Activated T-cell treated with anti-CD3 and anti-CD28 coated beads, Interleukin-2, amount 50 U/mL, for 48 hours (primary cell): ENCODE measurements at regions not wholly inside any gene's neighbourhood (a gene's known extent, or its start where the extent isn't known, plus 50 kb on each side); places are given as distances from the start of the nearest gene placed in this dataset.

Source experiments
- DNase-seq, 2 experiments: peaks; one replicate each; pipeline ENCODE4 v3.0.0-alpha.2; 2020

DNA sequence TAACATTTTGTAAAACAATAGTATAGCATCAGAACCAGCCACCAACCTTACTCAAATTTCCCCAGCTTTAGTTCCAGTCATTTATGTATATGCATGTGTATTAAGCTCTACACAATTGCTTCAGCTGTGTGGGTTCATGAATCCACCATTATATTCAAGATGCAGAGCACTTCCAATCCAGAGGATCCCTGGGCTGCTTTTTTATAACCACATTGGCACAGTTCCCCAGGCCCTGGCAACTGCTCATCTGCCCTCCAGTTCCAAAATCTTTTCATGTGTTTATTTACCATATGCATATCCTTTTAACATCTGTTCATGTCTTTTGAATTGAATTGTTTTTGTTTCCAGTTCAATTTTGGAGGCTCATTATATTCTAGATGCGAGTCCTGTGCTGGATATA is 482.9 kb upstream of the HS6ST1 start:
- no peak for DNase-seq

DNA sequence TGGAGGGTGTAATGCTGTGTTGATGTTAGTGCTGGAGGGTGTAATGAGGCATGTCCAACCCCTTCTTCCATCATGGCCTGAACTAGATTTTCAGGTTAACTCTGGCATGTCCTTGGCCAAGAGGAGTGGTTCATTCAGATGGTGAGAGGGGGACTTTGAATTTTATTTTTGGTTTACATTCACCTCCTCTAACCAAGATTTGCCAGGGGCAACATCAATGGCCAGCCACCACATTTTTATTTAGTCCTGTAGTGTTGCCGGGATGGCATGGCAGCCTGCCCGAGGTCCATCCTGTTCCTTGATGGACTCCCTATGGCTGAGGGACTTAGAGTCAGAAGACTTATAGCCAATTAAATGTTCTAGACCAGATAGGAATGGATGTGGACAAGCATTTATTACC is 484.6 kb upstream of the HS6ST1 start:
- no peak for DNase-seq

DNA sequence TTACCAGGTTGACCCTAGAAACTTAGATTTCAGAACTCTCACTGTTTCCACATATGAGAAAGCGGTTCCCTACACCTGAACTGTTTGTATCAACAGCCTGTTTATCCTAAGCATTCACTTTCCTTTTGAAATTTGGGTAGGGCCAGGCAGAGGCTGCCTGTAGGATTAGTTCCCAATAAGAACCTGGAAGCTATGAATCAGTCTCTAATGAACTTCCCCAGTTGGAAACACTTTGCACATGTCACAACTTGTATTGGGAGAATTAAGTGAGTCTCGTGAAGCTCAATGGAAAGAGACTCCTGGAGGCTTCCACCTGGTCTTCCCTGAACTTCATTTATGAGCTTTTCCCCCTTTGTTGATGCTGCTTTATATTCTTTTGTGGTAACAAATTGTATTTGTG is 486.6 kb upstream of the HS6ST1 start:
- DNase-seq: no peak

DNA sequence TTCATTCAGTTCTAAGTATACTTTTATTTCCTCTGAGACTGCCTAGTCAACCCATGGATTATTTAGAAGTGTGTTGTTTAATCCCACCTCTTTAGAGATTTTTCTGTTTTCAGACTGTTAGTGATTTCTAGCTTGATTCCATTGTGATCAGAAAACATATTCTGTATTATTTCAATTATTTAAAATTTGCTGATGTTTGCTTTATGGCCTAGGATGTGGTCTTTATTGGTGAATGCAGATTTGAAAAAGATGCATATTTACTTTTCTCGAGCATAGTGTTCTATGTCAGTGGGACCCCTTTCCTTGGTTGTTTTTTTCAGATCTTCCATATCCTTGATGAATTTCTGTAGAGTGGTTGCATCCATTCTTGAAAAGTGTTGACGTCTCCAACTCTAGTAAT is 487.2 kb upstream of the HS6ST1 start:
- DNase-seq: no peak

DNA sequence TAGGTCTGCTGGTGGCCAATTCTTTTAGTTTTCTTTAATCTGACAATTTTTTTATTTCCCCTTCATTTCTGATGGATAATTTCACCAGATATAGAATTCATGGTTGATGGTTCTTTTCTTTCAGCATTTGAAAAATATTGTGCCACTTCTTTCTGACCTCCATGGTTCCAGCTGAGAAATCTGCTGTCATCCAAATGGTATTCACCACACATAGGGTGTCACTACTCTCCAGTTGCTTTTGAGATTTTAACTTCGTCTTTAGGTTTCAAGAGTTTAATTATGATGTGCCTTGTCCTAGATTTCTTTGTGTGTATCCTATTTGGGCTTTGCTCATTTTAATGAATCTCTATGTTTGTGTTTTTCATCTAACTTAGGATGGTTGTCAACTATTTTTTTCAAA is 488.6 kb upstream of the HS6ST1 start:
- no peak for DNase-seq

DNA sequence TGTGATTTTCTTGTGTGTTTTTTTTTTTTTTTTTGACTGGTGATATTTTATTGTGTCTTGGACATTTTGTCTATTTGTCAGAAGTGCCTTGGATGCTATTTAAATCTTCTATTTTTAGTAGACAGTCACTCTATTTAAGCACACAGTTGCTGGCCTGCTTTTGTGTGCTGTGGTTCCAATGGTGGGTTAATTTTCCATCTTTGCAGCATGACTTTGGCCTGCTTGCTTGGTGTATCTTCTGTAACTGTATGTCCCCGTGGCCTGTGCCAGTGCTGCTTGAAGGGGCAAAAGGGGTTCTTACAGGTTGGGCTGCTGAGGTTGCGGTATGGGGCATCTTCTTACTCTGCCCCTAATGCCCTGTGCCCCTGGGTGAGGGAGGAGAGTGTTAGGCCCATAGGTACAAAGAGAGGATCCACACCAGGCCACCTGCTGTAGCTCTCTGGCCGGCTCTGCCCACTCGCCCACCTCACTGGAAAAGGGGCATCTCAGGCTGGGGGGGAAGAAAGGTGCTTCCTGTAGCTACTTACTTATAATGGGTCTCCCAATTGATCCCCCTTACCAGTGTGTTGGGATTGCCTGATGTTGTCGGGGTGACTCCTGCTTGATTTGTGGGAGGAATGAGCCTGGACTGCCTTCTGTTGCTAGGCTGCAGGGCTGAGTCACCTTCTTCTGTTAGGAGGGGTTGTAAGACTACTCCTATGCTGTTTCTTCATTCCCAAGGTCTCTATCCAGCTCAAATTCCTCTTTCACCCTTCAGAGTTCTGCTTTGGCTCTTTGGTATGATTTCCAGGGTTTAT is 490.0 kb upstream of the HS6ST1 start:
- no peak for DNase-seq

DNA sequence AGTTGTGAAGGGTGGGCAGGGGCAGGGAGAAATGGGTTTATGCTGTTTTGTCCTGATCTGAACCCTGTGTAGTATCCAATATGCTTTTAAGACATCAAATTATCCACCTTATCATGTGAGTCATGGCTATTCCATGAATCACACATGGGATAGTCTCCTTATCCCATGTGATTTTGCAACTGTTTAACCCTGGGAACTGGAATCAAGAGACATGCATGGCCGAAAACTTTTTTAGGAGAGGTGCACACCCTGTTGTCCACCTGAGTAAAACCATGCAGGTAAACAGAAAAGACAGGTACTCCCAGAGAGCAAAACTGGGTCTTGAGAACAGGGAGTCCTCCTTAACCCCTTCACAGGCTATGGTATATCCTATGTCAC is 490.6 kb upstream of the HS6ST1 start:
- DNase-seq: no peak

DNA sequence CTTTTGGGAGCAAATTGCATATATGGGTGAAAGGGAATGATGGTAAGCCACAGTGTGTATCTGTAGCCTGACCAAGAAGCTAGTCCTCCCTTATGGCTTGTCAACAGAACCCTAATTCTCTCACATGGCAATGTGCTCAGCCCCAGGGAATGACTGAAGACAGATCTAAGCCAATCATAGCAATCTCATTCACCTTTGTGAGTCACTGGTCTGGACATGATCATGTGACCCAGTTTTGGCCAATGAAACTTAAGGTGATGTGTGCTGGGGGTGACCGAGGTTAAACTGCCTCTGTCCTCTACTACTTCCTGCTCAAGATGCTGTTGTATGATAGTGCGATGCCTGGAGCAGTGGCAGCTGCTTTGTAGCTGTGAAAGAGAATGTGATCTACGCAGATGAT is 491.2 kb upstream of the HS6ST1 start:
- no peak for DNase-seq

DNA sequence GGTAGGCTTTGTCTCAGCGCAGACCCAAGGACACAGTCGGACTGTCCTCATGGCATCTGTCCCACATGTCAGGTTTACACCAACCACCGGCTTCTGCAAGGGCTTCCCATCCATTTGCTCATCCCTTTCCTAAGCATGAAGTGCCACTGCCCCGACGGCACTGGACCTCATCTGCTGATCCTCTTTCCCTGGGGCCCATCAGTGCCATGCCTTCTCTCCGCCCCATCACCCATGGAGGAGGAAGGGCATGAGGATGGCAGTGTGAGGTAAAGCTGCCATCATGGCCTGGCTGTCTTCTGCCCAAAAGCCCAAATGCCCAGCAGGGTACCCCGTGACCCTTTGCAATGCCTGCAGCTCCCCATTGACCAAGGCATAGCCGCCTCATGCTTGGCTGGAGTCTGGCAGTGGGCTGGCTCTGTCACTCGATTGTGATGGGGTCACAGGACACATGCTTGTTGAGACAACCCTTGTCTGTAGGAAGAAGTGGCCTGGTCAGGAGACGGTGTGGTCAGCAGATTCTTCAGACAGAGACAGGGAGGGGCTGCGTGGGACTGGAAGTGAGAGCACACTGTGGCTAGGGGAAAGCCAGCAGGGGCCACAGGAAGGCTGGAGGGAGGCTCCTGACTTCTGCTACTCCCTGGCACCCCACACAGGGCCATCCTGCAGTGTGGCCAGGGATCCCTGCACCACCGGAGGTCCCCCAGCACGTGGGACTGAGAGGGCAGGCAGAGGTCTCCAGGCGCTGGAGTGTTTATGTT is 493.7 kb upstream of the HS6ST1 start:
- DNase-seq: no peak

DNA sequence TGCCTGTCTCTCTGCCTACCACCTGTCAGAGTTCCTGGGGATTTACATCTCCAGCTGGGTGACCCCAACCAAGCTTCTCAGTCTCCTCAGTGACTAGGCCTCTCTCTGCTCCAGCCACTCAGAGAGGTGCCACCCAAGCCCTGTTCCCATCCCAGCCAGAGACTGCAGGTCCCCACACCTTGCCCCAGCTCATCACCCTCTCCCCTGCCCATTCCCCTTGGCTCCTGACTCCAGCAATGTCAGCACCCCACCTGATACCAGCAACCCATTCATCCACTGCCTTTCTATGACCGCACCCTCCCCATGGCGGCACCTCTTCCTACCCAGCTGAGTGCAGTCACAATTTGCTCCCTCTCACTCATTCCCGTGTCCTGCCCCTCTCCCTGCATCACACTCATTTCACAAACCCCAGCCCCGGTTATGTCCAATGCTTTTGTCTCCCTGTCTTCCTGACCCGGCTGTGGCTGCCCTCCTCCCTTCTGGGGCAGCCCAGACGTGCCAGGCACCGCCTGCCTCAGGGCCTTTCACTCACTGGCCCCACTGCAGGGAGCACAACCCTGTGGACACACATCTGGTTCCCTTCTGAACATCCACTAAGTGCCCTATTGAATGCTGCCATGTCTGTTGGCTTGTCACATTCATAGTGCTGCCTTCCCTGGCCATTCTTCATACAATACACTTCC is 494.8 kb upstream of the HS6ST1 start:
- no peak for DNase-seq

DNA sequence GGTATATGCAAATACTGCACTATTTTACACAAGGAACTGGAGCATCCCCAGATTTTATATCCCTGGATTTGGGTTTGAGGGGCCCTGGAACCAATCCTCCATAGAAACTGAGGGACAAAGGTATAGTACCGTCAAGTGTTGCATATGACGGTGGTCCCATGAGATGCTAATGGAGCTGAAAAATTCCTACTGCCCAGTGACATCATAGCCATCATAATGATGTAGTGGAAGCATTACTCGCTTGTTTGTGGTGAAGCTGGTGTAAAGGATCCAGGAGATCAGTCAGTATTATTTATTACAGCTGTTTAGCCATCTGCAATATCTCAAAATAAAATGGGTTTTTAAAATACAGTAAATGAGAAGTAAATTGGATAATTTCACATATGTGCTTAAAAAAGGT is 496.6 kb upstream of the HS6ST1 start:
- no peak for DNase-seq

DNA sequence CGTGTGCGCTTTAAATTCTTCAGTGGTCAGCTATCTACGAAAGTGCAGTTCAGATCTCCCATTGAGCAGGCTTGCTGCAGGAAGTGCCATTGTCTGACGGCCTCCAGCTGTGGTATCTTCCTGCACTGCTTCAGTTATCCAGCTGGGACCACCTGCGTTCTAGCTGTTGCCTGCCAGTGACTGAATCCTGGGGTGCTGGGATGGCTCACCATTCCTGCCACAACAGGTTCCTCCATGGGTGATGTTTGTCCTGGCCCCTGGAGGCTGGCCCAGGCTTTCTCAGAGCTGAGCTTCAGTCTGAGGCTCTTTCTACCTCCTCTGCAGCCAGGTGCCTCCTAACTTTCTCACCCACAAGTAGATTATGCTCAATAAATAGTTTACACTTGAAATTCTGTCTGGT is 498.5 kb upstream of the HS6ST1 start:
- DNase-seq: no peak

DNA sequence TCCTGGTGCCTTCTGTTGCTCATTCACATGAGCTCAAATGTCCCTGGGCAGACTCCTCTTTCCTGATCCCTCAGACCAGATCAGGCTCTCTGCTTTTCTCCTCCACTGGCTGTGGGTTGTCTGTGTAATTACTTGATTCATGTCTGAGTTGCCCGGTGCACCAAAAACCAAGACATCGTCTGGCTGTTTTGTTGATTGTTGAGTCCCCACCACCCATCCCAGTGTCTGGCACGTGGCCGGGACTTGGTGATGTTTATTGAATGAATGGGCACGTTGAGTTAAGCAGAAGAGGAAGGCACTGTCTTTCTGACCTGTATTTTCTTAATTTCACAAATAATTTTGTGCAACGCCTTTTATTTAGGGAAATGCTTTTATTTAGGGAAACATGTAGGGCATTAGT is 499.1 kb upstream of the HS6ST1 start:
- DNase-seq: no peak

DNA sequence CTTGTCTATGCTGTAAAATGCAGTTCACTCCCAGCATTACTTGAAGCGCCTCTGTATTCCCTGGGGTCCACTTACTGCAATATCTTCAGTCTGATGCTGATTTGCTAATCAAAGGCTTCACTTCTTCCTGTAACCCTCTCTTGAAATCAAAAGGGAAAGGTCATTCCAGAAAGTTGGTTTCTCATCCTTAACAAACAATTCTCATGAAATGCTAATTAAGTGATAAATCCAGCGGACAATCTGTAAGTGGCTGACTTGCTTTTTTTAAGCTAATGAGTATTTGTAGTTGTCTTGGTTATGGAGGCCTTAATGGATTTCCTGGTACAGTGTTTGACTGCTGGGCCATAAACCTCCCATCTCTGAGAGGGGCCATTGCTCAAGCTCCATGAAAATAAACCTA is 499.6 kb upstream of the HS6ST1 start:
- no peak for DNase-seq

DNA sequence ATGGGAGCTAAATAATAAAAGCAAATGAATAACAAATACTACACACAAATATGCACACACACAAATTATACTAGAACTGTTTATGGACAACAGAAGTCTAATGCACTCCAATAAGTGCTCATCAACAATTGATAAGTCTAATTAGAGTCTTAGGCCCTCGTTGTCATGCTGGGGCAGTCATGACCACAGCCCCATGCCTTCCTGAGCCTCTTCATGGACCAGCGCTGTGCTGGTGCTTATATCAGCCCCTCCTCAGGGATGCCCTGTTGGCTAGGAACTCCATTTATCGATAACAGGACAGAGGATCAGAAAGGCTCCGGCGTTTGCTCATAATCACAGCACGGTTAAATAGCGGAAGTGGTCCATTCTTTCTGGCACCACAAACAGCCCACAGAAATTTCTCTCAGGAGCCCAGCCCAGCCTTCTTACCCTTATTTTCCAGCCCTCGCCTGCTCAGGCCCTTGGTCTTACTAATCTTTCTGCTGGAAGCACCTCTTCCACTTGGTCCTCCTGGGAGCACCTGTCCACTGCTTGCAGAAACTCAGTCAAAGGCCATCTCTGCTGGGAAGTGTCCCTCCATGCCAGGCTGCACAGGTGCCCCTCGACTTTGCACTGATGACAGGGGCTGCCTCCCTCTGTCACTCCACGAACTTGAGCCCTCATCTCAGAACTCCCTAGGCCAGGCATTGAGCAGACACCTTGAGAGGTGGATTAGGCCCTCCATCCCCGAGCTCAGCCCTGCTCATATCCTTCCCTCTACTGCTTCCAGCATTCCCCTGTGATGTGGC is 500.2 kb upstream of the HS6ST1 start:
- no peak for DNase-seq

DNA sequence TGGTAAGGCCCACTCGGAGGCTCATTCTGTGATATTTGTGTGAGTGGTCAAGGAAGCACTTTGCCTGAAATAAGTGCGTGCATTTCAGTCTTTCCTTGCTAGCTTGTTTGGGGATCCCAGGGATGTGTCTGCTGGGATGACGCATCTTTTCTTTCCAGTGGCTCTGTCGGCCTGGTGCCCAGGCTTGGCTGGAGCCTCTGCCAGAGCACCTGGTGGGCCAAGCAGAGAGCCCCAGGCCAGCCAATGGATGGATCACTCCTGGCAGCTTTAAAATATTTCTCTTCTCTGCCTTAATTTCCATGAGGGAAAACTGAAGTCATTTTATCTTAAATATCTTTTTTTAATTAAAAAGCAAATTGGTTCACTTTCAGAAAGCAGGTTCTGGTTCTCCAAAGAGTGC is 501.8 kb upstream of the HS6ST1 start:
- no peak for DNase-seq

DNA sequence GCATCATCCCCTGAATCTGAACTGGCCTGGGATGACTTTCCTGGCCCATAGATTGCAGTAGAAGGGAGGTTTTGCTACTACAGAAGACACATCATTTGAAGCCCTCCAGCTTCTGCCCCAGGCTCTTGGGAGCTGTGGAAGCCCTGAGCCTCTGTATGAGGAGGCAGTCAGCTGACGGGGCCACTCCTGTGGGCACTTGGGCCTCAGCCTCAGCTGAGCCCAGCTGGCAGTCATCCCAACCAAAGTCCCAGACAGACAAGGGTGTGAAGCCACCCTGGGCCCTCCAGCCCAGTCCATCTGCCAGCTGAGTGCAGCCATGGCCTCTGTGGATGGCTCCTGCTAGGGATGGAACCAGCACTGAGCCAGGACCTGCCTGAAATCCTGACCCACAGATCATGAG is 502.3 kb upstream of the HS6ST1 start:
- DNase-seq: no peak

DNA sequence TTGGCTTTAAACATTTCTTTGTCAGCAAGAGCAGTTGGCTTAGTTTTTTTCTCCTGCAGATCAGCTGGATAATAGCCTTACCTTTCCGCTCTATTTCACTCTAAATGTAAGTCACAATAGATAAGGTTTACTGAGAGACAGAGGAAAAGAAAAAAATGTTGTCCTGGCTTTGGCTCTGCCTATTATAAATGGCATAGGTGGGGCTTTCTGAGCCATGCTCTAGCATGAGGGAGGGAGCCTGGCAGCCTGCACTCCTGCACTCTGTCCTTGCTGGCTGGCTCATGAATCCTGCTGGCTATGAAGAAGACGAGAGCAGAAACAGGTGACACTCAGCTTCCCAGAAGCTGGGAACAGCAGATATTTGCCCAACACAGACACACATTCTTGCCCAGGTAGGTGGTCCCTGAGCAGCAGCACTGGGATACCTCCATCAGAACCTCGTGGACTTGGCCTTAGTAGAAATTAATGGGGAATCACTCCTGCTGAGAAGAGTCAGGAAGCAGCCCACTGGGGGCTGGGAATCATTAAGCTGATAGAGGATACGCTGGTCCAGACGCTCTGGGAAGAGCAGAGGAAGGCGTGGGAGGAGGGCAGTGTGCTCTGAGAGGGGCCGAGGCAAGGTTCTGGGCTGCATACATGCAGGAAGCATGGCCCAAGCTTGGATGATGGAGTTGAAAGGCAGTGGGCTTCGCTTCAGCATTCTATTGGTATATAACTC is 514.4 kb upstream of the HS6ST1 start:
- DNase-seq: no peak

DNA sequence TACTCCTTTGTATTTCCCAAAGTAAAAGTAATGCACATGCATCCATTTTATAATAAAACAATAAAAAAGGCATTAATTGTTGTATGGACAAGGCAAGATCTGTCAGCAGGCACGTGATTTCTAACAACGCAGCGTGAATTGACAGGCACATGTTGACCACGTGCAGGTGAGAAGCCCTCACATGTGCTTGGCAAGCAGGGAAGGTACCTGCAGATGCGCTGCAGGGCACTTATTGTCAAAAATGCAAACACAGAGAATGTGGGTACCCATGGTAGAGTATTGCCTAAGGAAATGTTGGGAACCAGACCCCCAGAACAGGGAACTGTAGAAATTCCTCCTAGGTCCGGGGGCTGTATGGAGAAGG is 515.0 kb upstream of the HS6ST1 start:
- DNase-seq: no peak

DNA sequence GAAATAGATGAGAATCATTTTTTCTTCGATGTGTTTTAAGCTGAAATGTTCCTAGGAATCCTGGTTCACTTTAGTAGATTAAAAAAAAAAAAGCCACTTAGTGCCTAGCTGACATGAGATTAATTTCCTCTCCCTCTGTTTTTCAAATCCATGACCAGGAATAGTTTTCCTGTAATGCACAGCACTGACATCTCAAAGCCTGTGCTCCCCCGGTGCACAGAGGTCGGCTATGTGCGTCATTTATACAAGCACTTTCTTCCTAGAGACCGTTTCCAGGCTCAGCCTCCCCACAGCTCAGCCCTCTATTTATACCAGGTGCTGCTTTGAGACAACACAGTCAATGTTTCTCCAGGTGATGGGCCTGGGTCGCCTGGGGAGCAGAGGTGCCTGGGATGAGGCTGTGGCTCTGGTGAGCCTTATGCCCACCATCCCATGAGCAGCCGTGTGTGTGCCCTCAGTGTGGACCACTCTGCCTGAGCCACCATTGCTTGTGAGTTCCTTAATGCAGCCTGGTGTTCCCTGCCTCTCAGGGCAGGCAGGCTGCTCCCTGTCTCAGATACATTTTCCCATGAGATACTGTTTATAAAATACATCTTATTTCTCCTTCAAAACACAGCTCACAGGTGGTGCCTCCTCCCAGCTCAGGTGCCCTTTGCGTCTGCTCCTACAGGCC is 515.7 kb upstream of the HS6ST1 start:
- no peak for DNase-seq

DNA sequence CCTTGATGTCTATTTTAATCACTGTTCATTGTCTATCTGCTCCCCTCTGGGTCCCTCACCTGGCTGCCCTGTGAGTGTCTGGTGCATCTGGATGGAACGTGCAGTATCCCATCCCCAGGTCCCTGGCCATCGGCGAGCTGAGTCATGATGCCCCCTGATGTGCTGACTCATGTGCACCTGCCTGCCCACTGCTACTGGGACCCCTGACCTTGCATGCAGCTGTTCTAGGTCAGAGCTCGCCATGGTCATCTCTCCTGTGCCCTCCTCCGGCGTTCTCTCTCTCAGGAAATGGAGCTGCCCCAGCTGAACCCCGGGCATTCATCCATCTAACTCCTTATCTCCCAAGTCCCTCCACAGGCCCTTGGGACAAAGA is 516.2 kb upstream of the HS6ST1 start:
- DNase-seq: no peak

DNA sequence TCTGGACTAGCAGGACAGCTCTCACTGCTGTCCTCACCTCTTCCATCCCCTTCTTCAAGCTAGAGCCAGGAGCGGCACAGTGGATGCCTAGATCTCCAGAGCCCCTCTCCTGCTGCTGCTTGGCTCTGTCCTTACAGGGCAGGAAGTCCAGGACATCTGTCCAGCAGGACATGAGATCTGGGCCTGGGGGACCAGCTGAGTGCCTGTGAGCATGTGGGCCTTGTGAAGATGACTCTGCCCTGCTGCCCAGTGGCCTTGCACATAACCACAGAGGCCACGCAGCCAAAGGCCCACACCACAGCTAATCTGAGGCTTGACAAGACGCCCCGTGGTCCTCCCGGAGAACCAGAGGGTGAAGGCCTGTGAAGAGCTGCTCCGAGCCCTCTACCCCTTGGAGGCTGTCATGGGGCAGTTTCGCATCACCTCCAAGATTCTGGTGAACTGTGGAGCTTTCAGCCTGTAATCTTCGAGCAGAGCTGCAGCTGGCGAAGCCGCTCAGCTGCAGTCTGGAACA is 516.7 kb upstream of the HS6ST1 start:
- DNase-seq: no peak
